ENCODE measurements at regions not wholly inside any gene's neighbourhood (a gene's known extent, or its start where the extent isn't known, plus 50 kb on each side); places are given as distances from the start of the nearest gene placed in this dataset.

DNA sequence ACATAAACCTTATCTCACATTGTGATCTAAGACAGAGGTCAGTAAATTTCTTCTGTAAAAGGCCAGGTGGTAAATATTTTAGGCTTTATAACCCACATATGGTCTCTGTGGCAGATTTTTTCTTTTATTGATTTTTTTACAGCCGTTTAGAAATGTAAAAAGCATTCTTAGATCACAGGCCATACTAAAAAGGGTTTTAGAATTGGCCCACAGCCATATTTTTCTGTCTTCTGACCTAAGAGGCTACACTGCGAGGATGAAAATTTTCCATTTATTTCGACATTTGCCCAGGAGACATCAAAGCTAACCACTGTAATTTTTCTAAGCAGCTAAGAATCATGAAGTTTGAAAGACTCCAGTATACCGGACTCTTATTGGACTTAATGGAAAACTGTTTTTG is 377.2 kb upstream of the SGO1 start:
- TF ChIP-seq JUN (IDR thresholded peaks at IDR 0.05) (no peak), MAFK (IDR thresholded peaks at IDR 0.05; ENCODE audit: partially characterized antibody) (no peak), KDM1A (IDR thresholded peaks at IDR 0.05; ENCODE audit: low read depth) (no peak), RFX5 (IDR thresholded peaks at IDR 0.05) (no peak), CHD4 (IDR thresholded peaks at IDR 0.05; ENCODE audit: borderline replicate concordance) (no peak), EHF (CRISPR knock-in tag; IDR thresholded peaks at IDR 0.05) (no peak), ESRRA (IDR thresholded peaks at IDR 0.05; ENCODE audit: borderline replicate concordance, low read length) (no peak)
- TF ChIP-seq, protein P1, sequence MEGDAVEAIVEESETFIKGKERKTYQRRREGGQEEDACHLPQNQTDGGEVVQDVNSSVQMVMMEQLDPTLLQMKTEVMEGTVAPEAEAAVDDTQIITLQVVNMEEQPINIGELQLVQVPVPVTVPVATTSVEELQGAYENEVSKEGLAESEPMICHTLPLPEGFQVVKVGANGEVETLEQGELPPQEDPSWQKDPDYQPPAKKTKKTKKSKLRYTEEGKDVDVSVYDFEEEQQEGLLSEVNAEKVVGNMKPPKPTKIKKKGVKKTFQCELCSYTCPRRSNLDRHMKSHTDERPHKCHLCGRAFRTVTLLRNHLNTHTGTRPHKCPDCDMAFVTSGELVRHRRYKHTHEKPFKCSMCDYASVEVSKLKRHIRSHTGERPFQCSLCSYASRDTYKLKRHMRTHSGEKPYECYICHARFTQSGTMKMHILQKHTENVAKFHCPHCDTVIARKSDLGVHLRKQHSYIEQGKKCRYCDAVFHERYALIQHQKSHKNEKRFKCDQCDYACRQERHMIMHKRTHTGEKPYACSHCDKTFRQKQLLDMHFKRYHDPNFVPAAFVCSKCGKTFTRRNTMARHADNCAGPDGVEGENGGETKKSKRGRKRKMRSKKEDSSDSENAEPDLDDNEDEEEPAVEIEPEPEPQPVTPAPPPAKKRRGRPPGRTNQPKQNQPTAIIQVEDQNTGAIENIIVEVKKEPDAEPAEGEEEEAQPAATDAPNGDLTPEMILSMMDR (IDR thresholded peaks at IDR 0.05) = no peak
- TF ChIP-seq, protein P2, sequence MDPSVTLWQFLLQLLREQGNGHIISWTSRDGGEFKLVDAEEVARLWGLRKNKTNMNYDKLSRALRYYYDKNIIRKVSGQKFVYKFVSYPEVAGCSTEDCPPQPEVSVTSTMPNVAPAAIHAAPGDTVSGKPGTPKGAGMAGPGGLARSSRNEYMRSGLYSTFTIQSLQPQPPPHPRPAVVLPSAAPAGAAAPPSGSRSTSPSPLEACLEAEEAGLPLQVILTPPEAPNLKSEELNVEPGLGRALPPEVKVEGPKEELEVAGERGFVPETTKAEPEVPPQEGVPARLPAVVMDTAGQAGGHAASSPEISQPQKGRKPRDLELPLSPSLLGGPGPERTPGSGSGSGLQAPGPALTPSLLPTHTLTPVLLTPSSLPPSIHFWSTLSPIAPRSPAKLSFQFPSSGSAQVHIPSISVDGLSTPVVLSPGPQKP (IDR thresholded peaks at IDR 0.05; ENCODE audit: low read depth, low read length) = no peak
- TF ChIP-seq, protein P3, sequence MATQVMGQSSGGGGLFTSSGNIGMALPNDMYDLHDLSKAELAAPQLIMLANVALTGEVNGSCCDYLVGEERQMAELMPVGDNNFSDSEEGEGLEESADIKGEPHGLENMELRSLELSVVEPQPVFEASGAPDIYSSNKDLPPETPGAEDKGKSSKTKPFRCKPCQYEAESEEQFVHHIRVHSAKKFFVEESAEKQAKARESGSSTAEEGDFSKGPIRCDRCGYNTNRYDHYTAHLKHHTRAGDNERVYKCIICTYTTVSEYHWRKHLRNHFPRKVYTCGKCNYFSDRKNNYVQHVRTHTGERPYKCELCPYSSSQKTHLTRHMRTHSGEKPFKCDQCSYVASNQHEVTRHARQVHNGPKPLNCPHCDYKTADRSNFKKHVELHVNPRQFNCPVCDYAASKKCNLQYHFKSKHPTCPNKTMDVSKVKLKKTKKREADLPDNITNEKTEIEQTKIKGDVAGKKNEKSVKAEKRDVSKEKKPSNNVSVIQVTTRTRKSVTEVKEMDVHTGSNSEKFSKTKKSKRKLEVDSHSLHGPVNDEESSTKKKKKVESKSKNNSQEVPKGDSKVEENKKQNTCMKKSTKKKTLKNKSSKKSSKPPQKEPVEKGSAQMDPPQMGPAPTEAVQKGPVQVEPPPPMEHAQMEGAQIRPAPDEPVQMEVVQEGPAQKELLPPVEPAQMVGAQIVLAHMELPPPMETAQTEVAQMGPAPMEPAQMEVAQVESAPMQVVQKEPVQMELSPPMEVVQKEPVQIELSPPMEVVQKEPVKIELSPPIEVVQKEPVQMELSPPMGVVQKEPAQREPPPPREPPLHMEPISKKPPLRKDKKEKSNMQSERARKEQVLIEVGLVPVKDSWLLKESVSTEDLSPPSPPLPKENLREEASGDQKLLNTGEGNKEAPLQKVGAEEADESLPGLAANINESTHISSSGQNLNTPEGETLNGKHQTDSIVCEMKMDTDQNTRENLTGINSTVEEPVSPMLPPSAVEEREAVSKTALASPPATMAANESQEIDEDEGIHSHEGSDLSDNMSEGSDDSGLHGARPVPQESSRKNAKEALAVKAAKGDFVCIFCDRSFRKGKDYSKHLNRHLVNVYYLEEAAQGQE (IDR thresholded peaks at IDR 0.05) = no peak
- TF ChIP-seq, protein P4, sequence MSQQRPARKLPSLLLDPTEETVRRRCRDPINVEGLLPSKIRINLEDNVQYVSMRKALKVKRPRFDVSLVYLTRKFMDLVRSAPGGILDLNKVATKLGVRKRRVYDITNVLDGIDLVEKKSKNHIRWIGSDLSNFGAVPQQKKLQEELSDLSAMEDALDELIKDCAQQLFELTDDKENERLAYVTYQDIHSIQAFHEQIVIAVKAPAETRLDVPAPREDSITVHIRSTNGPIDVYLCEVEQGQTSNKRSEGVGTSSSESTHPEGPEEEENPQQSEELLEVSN (IDR thresholded peaks at IDR 0.05; ENCODE audit: borderline replicate concordance, low read depth) = no peak

Measured in A549 (cell line).